Common myeloid progenitor, CD34-positive (primary cell): ENCODE measurements at regions not wholly inside any gene's neighbourhood (a gene's known extent, or its start where the extent isn't known, plus 50 kb on each side); places are given as distances from the start of the nearest gene placed in this dataset.

Experiments used
- CTCF ChIA-PET: fragments of 350-600 bp; sonication (Branson Sonifier 250); formaldehyde crosslinking; loops from one replicate; lab custom pipeline; 2021; ENCODE audit warnings: antibody characterized with exemption; lab: Charles Lee
- POLR2A ChIA-PET: fragments of 350-600 bp; sonication (Branson Sonifier 250); formaldehyde crosslinking; loops from one replicate; lab custom pipeline; 2021; ENCODE audit warnings: antibody characterized with exemption; lab: Charles Lee
- DNase-seq, 3 donors: peaks; one replicate each; pipeline versions ENCODE4 v3.0.0 to v3.0.0-alpha.2; 2013
- H3K27ac ChIP-seq, 2 experiments: 1 replicate in 1 of 2; 2 replicates in 1 of 2; pipeline ENCODE4 v1.7.0; 2013; ENCODE audit warnings: inconsistent platforms in 2 of 2, low read length in 2 of 2, mild to moderate bottlenecking in 2 of 2, low read depth in 1 of 2, moderate library complexity in 1 of 2; ENCODE audit not compliant: severe bottlenecking in 2 of 2, insufficient read depth in 1 of 2, poor library complexity in 1 of 2
- H3K27me3 ChIP-seq, 5 experiments: replicated peaks in 2 of 5; 1 replicate in 3 of 5; 2 replicates in 2 of 5; pipeline versions ENCODE4 v1.6.1 to v1.7.0; 2013; ENCODE audit warnings: low read length in 4 of 5, mild to moderate bottlenecking in 2 of 5, moderate library complexity in 2 of 5, inconsistent platforms in 1 of 5; ENCODE audit not compliant: insufficient read depth in 5 of 5, control insufficient read depth in 4 of 5
- H3K36me3 ChIP-seq, 4 experiments: 1 replicate in 2 of 4; 2 replicates in 2 of 4; pipeline versions ENCODE4 v1.6.1 to v1.7.0; 2013; ENCODE audit warnings: low read length in 3 of 4, control low read depth in 1 of 4, mild to moderate bottlenecking in 1 of 4; ENCODE audit not compliant: control insufficient read depth in 4 of 4, insufficient read depth in 4 of 4
- H3K4me1 ChIP-seq, 4 experiments: 1 replicate in 3 of 4; 2 replicates in 1 of 4; pipeline versions ENCODE4 v1.6.1 to v1.7.1; 2013; ENCODE audit warnings: low read length in 3 of 4, mild to moderate bottlenecking in 3 of 4, control low read depth in 1 of 4, inconsistent platforms in 1 of 4, moderate library complexity in 1 of 4; ENCODE audit not compliant: control insufficient read depth in 4 of 4, insufficient read depth in 4 of 4; ENCODE audit errors: control extremely low read depth in 1 of 4
- H3K4me3 ChIP-seq, 7 experiments: 1 replicate in 4 of 7; 2 replicates in 3 of 7; pipeline versions ENCODE4 v1.5.1 to v1.7.0; 2013; ENCODE audit warnings: mild to moderate bottlenecking in 7 of 7, low read length in 6 of 7, moderate library complexity in 6 of 7, inconsistent platforms in 2 of 7, low read depth in 2 of 7, control low read depth in 1 of 7; ENCODE audit not compliant: insufficient read depth in 4 of 7, control insufficient read depth in 1 of 7; ENCODE audit errors: extremely low read depth in 1 of 7
- H3K9me3 ChIP-seq, 5 experiments: 1 replicate in 4 of 5; 2 replicates in 1 of 5; pipeline versions ENCODE4 v1.6.1 to v1.7.1; 2013; ENCODE audit warnings: low read length in 4 of 5, mild to moderate bottlenecking in 2 of 5, inconsistent platforms in 1 of 5, low read depth in 1 of 5, moderate library complexity in 1 of 5; ENCODE audit not compliant: control insufficient read depth in 4 of 5, insufficient read depth in 2 of 5; ENCODE audit errors: control extremely low read depth in 1 of 5
- WGBS: methylation state at CpG from one replicate; pipeline ENCODE4 v1.1.5; 2013; ENCODE audit not compliant: insufficient coverage; 5-methylcytosine and 5-hydroxymethylcytosine counted together

- no peak overlapping the region for H3K4me3 ChIP-seq
- ChIA-PET POLR2A (no interaction called here), CTCF (interaction anchor here (1.1 to 13.5 kb wide), 3 partner anchors 58 to 136 kb away, joined by 3 to 237 read pairs (median 8); partner anchors contain the start of gene ADRA2A)
- no peaks in the 10 kb centered on the region for H3K4me1 ChIP-seq
- H3K27me3 ChIP-seq = peaks cover 0 to 15% (median 3%) of the 10 kb centered on the region in 5 experiments
- peaks cover 0 to 3% (median 0%) of the 10 kb centered on the region in 5 experiments for H3K9me3 ChIP-seq
- DNase-seq = no peak
- H3K36me3 ChIP-seq = no peaks in the 10 kb centered on the region
- 85% methylated on average over 5 of the region's 5 CpGs for WGBS
- H3K27ac ChIP-seq = no peak overlapping the region
Measured at GRCh38 chr10:111209692-111210091, 132.9 kb downstream of the ADRA2A start.

GRCh38 chr10:111211241-111211640, 134.4 kb downstream of the ADRA2A start:
- Histone ChIP-seq H3K27ac (no peak overlapping the region), H3K9me3 (peaks cover 0 to 3% (median 0%) of the 10 kb centered on the region in 5 experiments), H3K4me1 (no peaks in the 10 kb centered on the region), H3K4me3 (no peak overlapping the region), H3K27me3 (peaks cover 0 to 15% (median 3%) of the 10 kb centered on the region in 5 experiments), H3K36me3 (no peaks in the 10 kb centered on the region)
- 100% methylated on average over 1 of the region's 3 CpGs for WGBS
- ChIA-PET CTCF (interaction anchor here (0.7 to 13.5 kb wide), 6 partner anchors 8 to 601 kb away, joined by 3 to 237 read pairs (median 4); partner anchors contain the start of gene ADRA2A), POLR2A (no interaction called here)
- DNase-seq = no peak

GRCh38 chr10:111211706-111212105, 134.9 kb downstream of the ADRA2A start:
- ChIA-PET POLR2A (no interaction called here), CTCF (interaction anchor here (0.7 to 13.5 kb wide), 3 partner anchors 11 to 601 kb away, joined by 3 to 237 read pairs (median 3); partner anchors contain the start of gene ADRA2A)
- H3K36me3 ChIP-seq = no peaks in the 10 kb centered on the region
- no CpG with 5 or more reads among the region's 3 CpGs for WGBS
- H3K9me3 ChIP-seq = peaks cover 0 to 3% (median 0%) of the 10 kb centered on the region in 5 experiments
- no peak for DNase-seq
- no peak overlapping the region for H3K27ac ChIP-seq
- H3K27me3 ChIP-seq = peaks cover 0 to 15% (median 3%) of the 10 kb centered on the region in 5 experiments
- no peak overlapping the region for H3K4me3 ChIP-seq
- no peaks in the 10 kb centered on the region for H3K4me1 ChIP-seq

- CTCF ChIA-PET = interaction anchor here (4.2 kb wide), 1 partner anchor 146 kb away, joined by 12 read pairs; no protein-coding TSS in a partner anchor
- DNase-seq = no peak
- Histone ChIP-seq H3K4me1 (no peaks in the 10 kb centered on the region), H3K27me3 (peaks cover 2 to 14% (median 8%) of the 10 kb centered on the region in 5 experiments), H3K27ac (no peak overlapping the region), H3K4me3 (no peak overlapping the region), H3K36me3 (no peaks in the 10 kb centered on the region), H3K9me3 (peaks cover 0 to 7% (median 0%) of the 10 kb centered on the region in 5 experiments)
- 96% methylated on average over 7 of the region's 10 CpGs for WGBS
- POLR2A ChIA-PET = no interaction called here
Measured at GRCh38 chr10:111221682-111222480, 145.1 kb downstream of the ADRA2A start.

GRCh38 chr10:111222961-111223360, 146.1 kb downstream of the ADRA2A start:
- H3K4me1 ChIP-seq = no peaks in the 10 kb centered on the region
- no peak overlapping the region for H3K4me3 ChIP-seq
- H3K27ac ChIP-seq = no peak overlapping the region
- H3K36me3 ChIP-seq = no peaks in the 10 kb centered on the region
- H3K27me3 ChIP-seq = peaks cover 2 to 14% (median 6%) of the 10 kb centered on the region in 5 experiments
- peaks cover 0 to 7% (median 0%) of the 10 kb centered on the region in 5 experiments for H3K9me3 ChIP-seq
- 86% methylated on average over 2 of the region's 4 CpGs for WGBS
- no peak for DNase-seq
- POLR2A ChIA-PET = no interaction called here
- CTCF ChIA-PET = no interaction called here

GRCh38 chr10:111231779-111232178, 154.9 kb downstream of the ADRA2A start:
- ChIA-PET CTCF (no interaction called here), POLR2A (no interaction called here)
- H3K4me1 ChIP-seq = no peaks in the 10 kb centered on the region
- H3K4me3 ChIP-seq = no peak overlapping the region
- H3K27ac ChIP-seq = no peak overlapping the region
- peaks cover 2 to 6% (median 3%) of the 10 kb centered on the region in 5 experiments for H3K27me3 ChIP-seq
- 54% methylated on average over 4 of the region's 5 CpGs for WGBS
- no peaks in the 10 kb centered on the region for H3K36me3 ChIP-seq
- DNase-seq = no peak
- peaks cover 0 to 2% (median 0%) of the 10 kb centered on the region in 5 experiments for H3K9me3 ChIP-seq

GRCh38 chr10:111233439-111233838, 156.6 kb downstream of the ADRA2A start:
- WGBS = 93% methylated on average over 1 of the region's 1 CpG
- CTCF ChIA-PET = no interaction called here
- no peaks in the 10 kb centered on the region for H3K36me3 ChIP-seq

More at GRCh38 chr10:111233439-111233838, 156.6 kb downstream of the ADRA2A start:
- no peak overlapping the region for H3K27ac ChIP-seq
- no peak for DNase-seq
- POLR2A ChIA-PET = no interaction called here
- H3K9me3 ChIP-seq = no peaks in the 10 kb centered on the region
- H3K4me3 ChIP-seq = no peak overlapping the region
- H3K27me3 ChIP-seq = peaks cover 2 to 6% (median 3%) of the 10 kb centered on the region in 5 experiments
- no peaks in the 10 kb centered on the region for H3K4me1 ChIP-seq
